Stimulated activated CD4-positive, alpha-beta T cell treated with anti-CD3 and anti-CD28 coated beads, Interleukin-1b, Interleukin-23, amount 100 ng/mL, for 24 hours (primary cell): ENCODE measurements at regions not wholly inside any gene's neighbourhood (a gene's known extent, or its start where the extent isn't known, plus 50 kb on each side); places are given as distances from the start of the nearest gene placed in this dataset.

Experiments used
- DNase-seq, 4 experiments: peaks; one replicate each; pipeline ENCODE4 v3.0.0-alpha.2; 2020; ENCODE audit warnings: low read depth in 4 of 4, low spot score in 1 of 4

- no peak for DNase-seq
Observed at GRCh38 chr1:164949771-164950471, 390.9 kb downstream of the PBX1 start.

- DNase-seq = no peak
Observed at GRCh38 chr1:164948101-164948500, 389.1 kb downstream of the PBX1 start.

- no peak for DNase-seq
Observed at GRCh38 chr1:164937291-164937690, 378.3 kb downstream of the PBX1 start.

GRCh38 chr1:164932580-164932979, 373.6 kb downstream of the PBX1 start:
- no peak for DNase-seq

- no peak for DNase-seq
Observed at GRCh38 chr1:164930833-164931232, 371.8 kb downstream of the PBX1 start.

- DNase-seq = no peak
Observed at GRCh38 chr1:164930241-164930640, 371.3 kb downstream of the PBX1 start.

- DNase-seq = no peak
Observed at GRCh38 chr1:164928232-164928812, 369.3 kb downstream of the PBX1 start.

GRCh38 chr1:164926107-164926506, 367.1 kb downstream of the PBX1 start:
- DNase-seq = no peak

GRCh38 chr1:164922585-164922984, 363.6 kb downstream of the PBX1 start:
- no peak for DNase-seq

GRCh38 chr1:164921493-164921892, 362.5 kb downstream of the PBX1 start:
- no peak for DNase-seq

- no peak for DNase-seq
Observed at GRCh38 chr1:164918140-164918539, 359.2 kb downstream of the PBX1 start.

- DNase-seq = no peak
Observed at GRCh38 chr1:164914208-164914607, 355.2 kb downstream of the PBX1 start.

GRCh38 chr1:164912290-164912689, 353.3 kb downstream of the PBX1 start:
- DNase-seq = no peak

GRCh38 chr1:164910671-164911070, 351.7 kb downstream of the PBX1 start:
- DNase-seq = no peak

GRCh38 chr1:164907666-164908065, 348.7 kb downstream of the PBX1 start:
- no peak for DNase-seq

GRCh38 chr1:164905869-164906268, 346.9 kb downstream of the PBX1 start:
- no peak for DNase-seq

GRCh38 chr1:164902491-164902890, 343.5 kb downstream of the PBX1 start:
- no peak for DNase-seq
